ENCODE measurements at regions not wholly inside any gene's neighbourhood (a gene's known extent, or its start where the extent isn't known, plus 50 kb on each side); places are given as distances from the start of the nearest gene placed in this dataset.

GRCh38 chr6:156413154-156413553 lies 364.0 kb upstream of the ARID1B start:
- no peaks in the 10 kb centered on the region for H3K4me1 Mint-ChIP-seq
- H3K27ac Mint-ChIP-seq: no peak overlapping the region
- intact Hi-C loops (cut with micrococcal nuclease): no loop called here

GRCh38 chr6:156410649-156411048 lies 366.5 kb upstream of the ARID1B start:
- intact Hi-C loops (cut with micrococcal nuclease): no loop called here
- H3K4me1 Mint-ChIP-seq: no peaks in the 10 kb centered on the region
- H3K9me3 Mint-ChIP-seq: no peaks in the 10 kb centered on the region
- no peaks in the 10 kb centered on the region for H3K36me3 Mint-ChIP-seq (ENCODE audit: low read depth)
- no peak for DNase-seq
- no peak overlapping the region for H3K27ac Mint-ChIP-seq
- H3K27me3 Mint-ChIP-seq: no peaks in the 10 kb centered on the region
- no peak overlapping the region for H3K4me3 Mint-ChIP-seq

More at GRCh38 chr6:156413154-156413553, 364.0 kb upstream of the ARID1B start:
- Mint-ChIP-seq H3K36me3 (ENCODE audit: low read depth) (no peaks in the 10 kb centered on the region), H3K9me3 (no peaks in the 10 kb centered on the region), H3K4me3 (no peak overlapping the region), H3K27me3 (no peaks in the 10 kb centered on the region)
- no peak for DNase-seq

DNA sequence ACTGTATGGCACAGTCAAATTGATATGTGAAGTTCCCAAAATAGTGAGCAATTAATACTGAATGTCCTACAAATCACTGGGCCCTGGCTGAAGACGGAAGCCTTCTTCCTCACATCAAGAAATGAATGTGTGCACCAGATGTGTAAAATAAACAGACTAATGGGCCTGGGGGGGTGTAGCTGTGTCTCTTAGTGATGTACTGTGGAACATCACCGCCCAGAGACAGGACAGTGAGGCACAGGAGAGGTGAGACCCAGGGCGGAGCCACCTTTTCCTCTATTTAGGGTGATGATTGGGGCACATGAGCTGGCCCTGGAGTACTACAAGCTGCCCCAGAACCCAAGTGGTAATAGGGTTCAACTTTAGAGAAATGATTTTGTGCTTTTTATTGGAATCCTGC lies 368.5 kb upstream of the ARID1B start:
- H3K36me3 Mint-ChIP-seq (ENCODE audit: low read depth): no peaks in the 10 kb centered on the region
- H3K27ac Mint-ChIP-seq: no peak overlapping the region
- H3K4me3 Mint-ChIP-seq: no peak overlapping the region
- no peaks in the 10 kb centered on the region for H3K27me3 Mint-ChIP-seq
- H3K4me1 Mint-ChIP-seq: no peaks in the 10 kb centered on the region
- intact Hi-C loops (cut with micrococcal nuclease): no loop called here
- no peak for DNase-seq
- peaks cover 3% of the 10 kb centered on the region for H3K9me3 Mint-ChIP-seq

DNA sequence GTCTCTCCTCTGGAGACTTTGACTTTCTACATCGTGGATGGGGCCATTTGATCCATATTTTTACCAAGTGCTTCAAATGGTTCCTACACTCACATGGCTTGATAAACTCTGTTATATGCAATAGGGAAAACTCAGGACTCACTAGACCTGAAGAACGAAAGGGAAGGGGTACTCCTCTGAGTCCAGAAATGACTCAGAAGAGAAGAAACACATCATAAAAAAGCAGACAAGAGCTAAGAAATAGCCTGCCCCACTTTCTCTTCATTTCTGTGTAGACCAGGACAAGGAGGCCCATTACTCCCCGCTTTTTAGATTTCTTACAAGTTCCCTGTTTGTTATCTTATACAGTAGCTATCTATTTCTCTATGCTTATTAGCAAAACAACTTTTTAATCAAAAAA lies 369.8 kb upstream of the ARID1B start:
- no peaks in the 10 kb centered on the region for H3K27me3 Mint-ChIP-seq
- no peaks in the 10 kb centered on the region for H3K36me3 Mint-ChIP-seq (ENCODE audit: low read depth)
- H3K27ac Mint-ChIP-seq: no peak overlapping the region
- DNase-seq: no peak
- peaks cover 6% of the 10 kb centered on the region for H3K9me3 Mint-ChIP-seq
- intact Hi-C loops (cut with micrococcal nuclease): no loop called here
- H3K4me3 Mint-ChIP-seq: no peak overlapping the region
- H3K4me1 Mint-ChIP-seq: no peaks in the 10 kb centered on the region

DNA sequence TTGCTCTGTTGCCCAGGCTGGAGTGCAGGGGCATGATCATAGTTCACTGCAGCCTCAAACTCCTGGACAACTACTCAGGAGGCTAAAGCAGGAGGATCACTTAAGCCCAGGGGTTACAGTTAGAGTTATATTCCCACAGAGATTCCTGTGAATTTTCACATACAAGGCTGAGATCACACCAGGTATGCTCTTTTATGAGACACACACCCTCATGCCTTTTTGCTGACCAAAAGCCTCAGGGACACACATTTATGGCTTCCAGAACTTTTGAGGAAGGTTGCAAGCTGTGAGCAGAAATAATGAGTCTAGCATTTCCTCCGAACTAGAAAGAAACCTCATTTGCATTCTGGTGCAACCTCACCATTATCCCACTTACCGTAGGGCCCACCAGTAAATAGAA lies 370.5 kb upstream of the ARID1B start:
- no peaks in the 10 kb centered on the region for H3K36me3 Mint-ChIP-seq (ENCODE audit: low read depth)
- H3K4me1 Mint-ChIP-seq: no peaks in the 10 kb centered on the region
- no peak overlapping the region for H3K27ac Mint-ChIP-seq
- intact Hi-C loops (cut with micrococcal nuclease): no loop called here
- H3K4me3 Mint-ChIP-seq: no peak overlapping the region
- H3K9me3 Mint-ChIP-seq: peaks cover 6% of the 10 kb centered on the region
- no peak for DNase-seq
- H3K27me3 Mint-ChIP-seq: no peaks in the 10 kb centered on the region

GRCh38 chr6:156406099-156406498 lies 371.1 kb upstream of the ARID1B start:
- H3K27ac Mint-ChIP-seq: no peak overlapping the region

GRCh38 chr6:156402628-156403027 lies 374.6 kb upstream of the ARID1B start:
- H3K27me3 Mint-ChIP-seq: peaks cover 12% of the 10 kb centered on the region

More at GRCh38 chr6:156406099-156406498, 371.1 kb upstream of the ARID1B start:
- H3K4me3 Mint-ChIP-seq: no peak overlapping the region
- no peaks in the 10 kb centered on the region for H3K36me3 Mint-ChIP-seq (ENCODE audit: low read depth)
- no peak for DNase-seq
- H3K9me3 Mint-ChIP-seq: peaks cover 6% of the 10 kb centered on the region
- intact Hi-C loops (cut with micrococcal nuclease): no loop called here
- no peaks in the 10 kb centered on the region for H3K27me3 Mint-ChIP-seq
- no peaks in the 10 kb centered on the region for H3K4me1 Mint-ChIP-seq

DNA sequence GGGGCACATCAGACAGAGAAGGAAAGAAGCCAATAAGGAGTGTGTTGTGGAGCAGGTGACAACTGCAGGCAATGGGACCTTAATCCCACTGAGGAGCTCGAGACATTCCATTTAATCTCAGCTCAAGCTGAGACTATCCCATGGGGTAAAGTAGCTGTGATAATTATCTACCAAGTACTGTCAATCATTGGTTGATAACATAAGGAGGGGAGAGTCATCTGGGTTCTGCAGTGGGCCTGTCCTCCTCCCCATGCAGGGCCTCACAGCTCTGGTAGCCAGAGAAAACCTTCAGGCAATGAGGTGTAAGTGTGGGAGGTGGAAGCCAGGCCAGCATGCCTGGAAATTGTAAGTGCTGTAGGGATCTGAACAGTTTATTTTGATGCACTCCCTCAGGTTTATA lies 375.0 kb upstream of the ARID1B start:
- peaks cover 6% of the 10 kb centered on the region for H3K9me3 Mint-ChIP-seq
- H3K27ac Mint-ChIP-seq: no peak overlapping the region
- no peak overlapping the region for H3K4me3 Mint-ChIP-seq
- no peaks in the 10 kb centered on the region for H3K36me3 Mint-ChIP-seq (ENCODE audit: low read depth)
- H3K27me3 Mint-ChIP-seq: peaks cover 12% of the 10 kb centered on the region
- intact Hi-C loops (cut with micrococcal nuclease): no loop called here
- no peaks in the 10 kb centered on the region for H3K4me1 Mint-ChIP-seq
- no peak for DNase-seq

More at GRCh38 chr6:156402628-156403027, 374.6 kb upstream of the ARID1B start:
- peaks cover 6% of the 10 kb centered on the region for H3K9me3 Mint-ChIP-seq
- H3K4me3 Mint-ChIP-seq: no peak overlapping the region
- no peaks in the 10 kb centered on the region for H3K4me1 Mint-ChIP-seq
- no peak overlapping the region for H3K27ac Mint-ChIP-seq
- intact Hi-C loops (cut with micrococcal nuclease): no loop called here
- no peaks in the 10 kb centered on the region for H3K36me3 Mint-ChIP-seq (ENCODE audit: low read depth)
- no peak for DNase-seq

GRCh38 chr6:156400487-156400886 lies 376.7 kb upstream of the ARID1B start:
- H3K4me3 Mint-ChIP-seq: no peak overlapping the region
- peaks cover 6% of the 10 kb centered on the region for H3K4me1 Mint-ChIP-seq
- no peaks in the 10 kb centered on the region for H3K36me3 Mint-ChIP-seq (ENCODE audit: low read depth)
- no peak overlapping the region for H3K27ac Mint-ChIP-seq
- no peak for DNase-seq
- peaks cover 24% of the 10 kb centered on the region for H3K27me3 Mint-ChIP-seq
- intact Hi-C loops (cut with micrococcal nuclease): no loop called here
- H3K9me3 Mint-ChIP-seq: peaks cover 6% of the 10 kb centered on the region

GRCh38 chr6:156398966-156399365 lies 378.2 kb upstream of the ARID1B start:
- peaks cover 31% of the 10 kb centered on the region for H3K27me3 Mint-ChIP-seq
- no peak for DNase-seq
- H3K36me3 Mint-ChIP-seq (ENCODE audit: low read depth): no peaks in the 10 kb centered on the region
- no peak overlapping the region for H3K4me3 Mint-ChIP-seq
- intact Hi-C loops (cut with micrococcal nuclease): no loop called here
- no peak overlapping the region for H3K27ac Mint-ChIP-seq
- peaks cover 10% of the 10 kb centered on the region for H3K4me1 Mint-ChIP-seq
- H3K9me3 Mint-ChIP-seq: peaks cover 6% of the 10 kb centered on the region

- Mint-ChIP-seq H3K4me1 (peaks cover 10% of the 10 kb centered on the region), H3K27ac (no peak overlapping the region), H3K9me3 (peaks cover under 1% of the 10 kb centered on the region), H3K36me3 (ENCODE audit: low read depth) (no peaks in the 10 kb centered on the region), H3K27me3 (peaks cover 36% of the 10 kb centered on the region), H3K4me3 (no peak overlapping the region)
- intact Hi-C loops (cut with micrococcal nuclease): no loop called here
- DNase-seq: no peak
Measured at GRCh38 chr6:156398371-156398770, 378.8 kb upstream of the ARID1B start.

- Mint-ChIP-seq H3K4me1 (peaks cover 10% of the 10 kb centered on the region), H3K36me3 (ENCODE audit: low read depth) (no peaks in the 10 kb centered on the region), H3K27me3 (peaks cover 45% of the 10 kb centered on the region), H3K4me3 (peak overlapping the region; percentile 49), H3K27ac (no peak overlapping the region), H3K9me3 (no peaks in the 10 kb centered on the region)
- intact Hi-C loops (cut with micrococcal nuclease): no loop called here
- no peak for DNase-seq
Measured at GRCh38 chr6:156396791-156397418, 380.3 kb upstream of the ARID1B start.

DNA sequence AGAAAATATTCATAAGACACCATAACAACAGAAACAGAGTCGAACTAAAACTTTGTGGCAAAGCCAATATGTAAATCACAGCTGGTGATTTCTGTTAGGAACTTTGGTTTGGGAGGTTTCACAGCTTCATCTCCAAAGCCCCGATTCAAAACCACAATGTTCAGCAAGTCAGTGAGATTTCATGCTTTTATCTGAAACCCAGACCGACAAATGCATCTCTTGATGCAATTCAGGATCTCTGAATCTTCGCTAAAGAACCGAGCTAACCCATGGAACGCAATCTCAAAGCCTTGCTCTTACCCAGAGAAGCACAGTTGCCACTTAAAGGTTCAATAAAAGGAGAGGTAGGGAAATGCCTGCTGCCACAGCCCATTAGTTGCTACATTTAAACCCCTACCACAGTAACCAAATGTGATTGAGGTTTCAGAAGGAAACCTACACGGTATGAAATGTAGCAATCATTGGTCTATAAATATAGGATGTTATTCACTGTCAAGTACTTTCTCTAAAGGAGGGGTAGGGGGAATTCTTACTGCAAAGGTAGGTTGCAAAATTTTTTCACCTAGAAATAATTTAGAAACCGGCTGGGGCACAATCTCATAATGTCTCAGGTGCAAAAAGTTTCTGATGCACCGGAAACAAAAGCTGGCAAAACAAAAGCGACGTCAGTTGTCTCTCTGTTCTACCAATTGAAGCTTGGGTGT lies 381.0 kb upstream of the ARID1B start:
- DNase-seq: peak; percentile 64
- Mint-ChIP-seq H3K4me1 (peaks cover 10% of the 10 kb centered on the region), H3K36me3 (ENCODE audit: low read depth) (no peaks in the 10 kb centered on the region), H3K27ac (no peak overlapping the region), H3K27me3 (peaks cover 45% of the 10 kb centered on the region), H3K4me3 (peak overlapping the region; percentile 49), H3K9me3 (no peaks in the 10 kb centered on the region)
- intact Hi-C loops (cut with micrococcal nuclease): no loop called here

GRCh38 chr6:156395276-156395675 lies 381.9 kb upstream of the ARID1B start:
- Mint-ChIP-seq H3K36me3 (ENCODE audit: low read depth) (no peaks in the 10 kb centered on the region), H3K27ac (no peak overlapping the region), H3K27me3 (peaks cover 46% of the 10 kb centered on the region), H3K4me3 (no peak overlapping the region), H3K4me1 (peaks cover 10% of the 10 kb centered on the region), H3K9me3 (no peaks in the 10 kb centered on the region)
- intact Hi-C loops (cut with micrococcal nuclease): no loop called here
- peak; percentile 61 for DNase-seq
